Prostate gland (tissue), 2 donors: ENCODE measurements at regions not wholly inside any gene's neighbourhood (a gene's known extent, or its start where the extent isn't known, plus 50 kb on each side); places are given as distances from the start of the nearest gene placed in this dataset.
"Not testable (repeated sequence)": the region's sequence is repeated elsewhere in the genome, so short reads cannot be mapped to it uniquely, and the experiment has no call there.

ENCODE experiments used
- DNase-seq: peaks from one replicate; pipeline ENCODE4 v3.0.0-alpha.2; 2019; ENCODE audit warnings: low spot score
- H3K27ac ChIP-seq, 2 donors: fragments of 200-600 bp; sonication (generic); 2 replicates each; pipeline ENCODE4 v1.5.1; 2017 to 2019
- H3K27me3 ChIP-seq: fragments of 200-600 bp; sonication (generic); replicated peaks from 2 replicates; pipeline ENCODE4 v1.5.1; 2019; ENCODE audit not compliant: insufficient read depth
- H3K36me3 ChIP-seq, 2 donors: fragments of 200-600 bp; sonication (generic); 1 replicate in 1 of 2; 2 replicates in 1 of 2; pipeline versions ENCODE4 v1.5.1 to v1.8.1; 2017 to 2019
- H3K4me1 ChIP-seq: fragments of 200-600 bp; sonication (generic); replicated peaks from 2 replicates; pipeline ENCODE4 v1.5.1; 2019
- H3K4me3 ChIP-seq, 2 donors: fragments of 200-600 bp; sonication (generic); 2 replicates each; pipeline ENCODE4 v1.5.1; 2017 to 2019
- H3K9me3 ChIP-seq: fragments of 200-600 bp; sonication (generic); 2 replicates; pipeline ENCODE4 v1.5.1; 2017
- CTCF ChIP-seq, 4 experiments: fragments of 200-600 bp in 2 of 4; fragments of 450-650 bp in 2 of 4; sonication (generic) in 2 of 4; IDR thresholded peaks; 1 replicate in 3 of 4; 2 replicates in 1 of 4; pipeline ENCODE4 v1.5.1; 2016 to 2019; ENCODE audit warnings: antibody characterized with exemption in 4 of 4, mild to moderate bottlenecking in 2 of 4, moderate library complexity in 2 of 4
- POLR2A ChIP-seq: fragments of 450-650 bp; IDR thresholded peaks from one replicate; pipeline ENCODE4 v1.6.1; 2016; ENCODE audit warnings: antibody characterized with exemption, mild to moderate bottlenecking
- POLR2AphosphoS5 ChIP-seq: sonication (generic); formaldehyde crosslinking; IDR thresholded peaks from one replicate; pipeline ENCODE4 v1.6.1; 2017; ENCODE audit warnings: antibody characterized with exemption
- WGBS: methylation state at CpG from one replicate; pipeline ENCODE4 v1.1.5; 2018; 5-methylcytosine and 5-hydroxymethylcytosine counted together
- intact Hi-C: fragments of 100-400 bp; cut with DNase I; formaldehyde crosslinking; loops from one replicate; pipeline ENCODE4 v1.14.2; 2022

DNA sequence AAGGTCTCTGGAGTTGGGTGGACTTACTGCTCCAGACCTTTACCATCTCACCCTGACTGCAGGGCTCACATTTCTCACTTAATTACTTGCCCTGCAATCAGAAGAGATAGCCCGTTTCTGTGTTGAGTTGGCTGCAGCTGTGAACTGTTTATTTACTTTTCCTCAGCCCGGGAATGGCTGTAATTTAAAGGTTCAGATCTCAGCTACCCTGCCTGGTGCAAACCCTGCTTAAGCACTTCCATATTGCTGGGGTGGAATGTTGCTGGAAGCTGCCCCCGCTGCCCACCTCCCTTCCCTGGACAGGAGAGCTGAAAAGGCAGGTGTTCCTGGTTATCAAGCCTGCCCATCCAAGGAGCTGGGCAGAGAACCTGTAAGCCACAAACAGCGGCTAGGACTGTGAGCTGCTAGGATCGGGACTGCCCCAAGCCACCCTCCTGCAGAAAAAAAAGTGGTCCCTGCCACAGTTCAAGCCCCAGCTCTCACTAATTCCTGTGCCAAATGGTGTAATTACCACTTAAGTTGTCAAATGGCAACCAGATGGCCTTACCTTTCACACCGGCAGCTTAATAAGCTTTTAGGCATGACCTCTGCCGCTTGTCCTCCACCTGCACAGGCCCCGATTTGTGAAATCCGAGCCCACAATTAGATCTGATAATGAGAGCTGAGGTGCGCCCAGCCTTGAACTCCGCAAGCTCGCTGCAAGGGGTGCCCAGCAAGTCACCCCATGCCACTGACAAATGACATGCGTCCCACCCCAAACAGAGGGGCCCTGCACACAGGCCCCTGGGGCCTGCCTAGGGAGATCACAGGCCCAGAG, 269.8 kb downstream of the C16orf95 start:
- intact Hi-C loops = no loop called here
- H3K27me3 ChIP-seq = peaks cover 9% of the 10 kb centered on the region
- no peak overlapping the region for H3K27ac ChIP-seq
- H3K4me1 ChIP-seq = no peaks in the 10 kb centered on the region
- no peak overlapping the region for H3K4me3 ChIP-seq
- DNase-seq = no peak
- WGBS = 63% methylated on average over 13 of the region's 13 CpGs
- no peaks in the 10 kb centered on the region for H3K36me3 ChIP-seq
- no peak for TF ChIP-seq CTCF (IDR thresholded peaks at IDR 0.05)
- TF ChIP-seq POLR2A = no peak
- no peak for TF ChIP-seq POLR2AphosphoS5
- H3K9me3 ChIP-seq = no peaks in the 10 kb centered on the region

GRCh38 chr16:87048038-87048729, 269.0 kb downstream of the C16orf95 start:
- intact Hi-C loops = no loop called here
- Histone ChIP-seq H3K27me3 (peaks cover 9% of the 10 kb centered on the region), H3K4me1 (no peaks in the 10 kb centered on the region), H3K9me3 (no peaks in the 10 kb centered on the region), H3K4me3 (no peak overlapping the region), H3K27ac (no peak overlapping the region), H3K36me3 (no peaks in the 10 kb centered on the region)
- DNase-seq = no peak
- TF ChIP-seq POLR2A (no peak), CTCF (IDR thresholded peaks at IDR 0.05) (no peak), POLR2AphosphoS5 (no peak)
- WGBS = 79% methylated on average over 9 of the region's 9 CpGs

DNA sequence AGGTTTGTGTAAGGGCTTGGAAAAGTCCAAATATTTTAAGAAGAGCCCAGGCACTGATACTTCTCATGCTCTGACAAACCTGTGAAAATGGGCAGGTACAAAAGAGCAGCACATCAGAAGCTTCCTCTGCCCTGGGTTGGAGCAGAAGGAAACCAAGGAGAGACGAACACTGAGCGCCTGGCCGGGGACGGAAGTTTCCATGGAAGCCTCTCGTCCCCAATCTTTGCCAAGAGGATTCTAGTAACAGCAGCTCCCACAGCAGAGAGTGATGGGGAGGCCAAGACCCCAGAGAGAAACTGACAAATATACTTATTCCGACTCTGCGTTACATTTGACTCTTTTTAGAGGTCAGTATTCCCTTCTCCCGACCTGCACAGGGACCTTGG, 268.5 kb downstream of the C16orf95 start:
- H3K27me3 ChIP-seq = peaks cover 9% of the 10 kb centered on the region
- WGBS = 85% methylated on average over 8 of the region's 8 CpGs

GRCh38 chr16:87049216-87049615, 268.0 kb downstream of the C16orf95 start:
- WGBS = 63% methylated on average over 7 of the region's 7 CpGs
- DNase-seq, H3K27ac ChIP-seq, H3K4me3 ChIP-seq, H3K9me3 ChIP-seq, H3K36me3 ChIP-seq, intact Hi-C loops, H3K4me1 ChIP-seq: not testable (repeated sequence)
- peaks cover 12% of the 10 kb centered on the region for H3K27me3 ChIP-seq

More for the DNA sequence above, 268.5 kb downstream of the C16orf95 start:
- Histone ChIP-seq H3K4me3 (no peak overlapping the region), H3K9me3 (no peaks in the 10 kb centered on the region), H3K27ac (no peak overlapping the region), H3K4me1 (no peaks in the 10 kb centered on the region), H3K36me3 (no peaks in the 10 kb centered on the region)
- TF ChIP-seq POLR2AphosphoS5 = no peak
- no peak for TF ChIP-seq POLR2A
- TF ChIP-seq CTCF (IDR thresholded peaks at IDR 0.05) = no peak
- DNase-seq = no peak
- intact Hi-C loops = no loop called here

- H3K4me1 ChIP-seq = no peaks in the 10 kb centered on the region
- H3K27me3 ChIP-seq = peaks cover 13% of the 10 kb centered on the region
- H3K9me3 ChIP-seq = no peaks in the 10 kb centered on the region
- TF ChIP-seq POLR2AphosphoS5 (no peak), CTCF (IDR thresholded peaks at IDR 0.05) (no peak), POLR2A (no peak)
- DNase-seq = no peak
- intact Hi-C loops = no loop called here
- no peak overlapping the region for H3K27ac ChIP-seq
- H3K4me3 ChIP-seq = no peak overlapping the region
- WGBS = 86% methylated on average over 15 of the region's 15 CpGs
- no peaks in the 10 kb centered on the region for H3K36me3 ChIP-seq
Observed at GRCh38 chr16:87050142-87050541, 267.1 kb downstream of the C16orf95 start.
